ENCODE measurements at regions not wholly inside any gene's neighbourhood (a gene's known extent, or its start where the extent isn't known, plus 50 kb on each side); places are given as distances from the start of the nearest gene placed in this dataset.

- DNase-seq (ENCODE audit: low read depth) = no peak
These were observed 136.8 kb downstream of the URB2 start for GRCh38 chr1:229762891-229763290.

- no peak for DNase-seq (ENCODE audit: low read depth)
These were observed 142.2 kb downstream of the URB2 start for GRCh38 chr1:229768232-229768631.

- no peak for DNase-seq (ENCODE audit: low read depth)
These were observed 143.0 kb downstream of the URB2 start for GRCh38 chr1:229769006-229769405.

GRCh38 chr1:229769809-229770208 is 143.8 kb downstream of the URB2 start:
- no peak for DNase-seq (ENCODE audit: low read depth)

GRCh38 chr1:229778794-229779193 is 152.7 kb downstream of the URB2 start:
- no peak for DNase-seq (ENCODE audit: low read depth)

- no peak for DNase-seq (ENCODE audit: low read depth)
These were observed 155.4 kb downstream of the URB2 start for GRCh38 chr1:229781453-229781852.

GRCh38 chr1:229782469-229782868 is 156.4 kb downstream of the URB2 start:
- DNase-seq (ENCODE audit: low read depth) = no peak

GRCh38 chr1:229784834-229785233 is 158.8 kb downstream of the URB2 start:
- DNase-seq (ENCODE audit: low read depth) = no peak

- DNase-seq (ENCODE audit: low read depth) = no peak
These were observed 161.0 kb downstream of the URB2 start for GRCh38 chr1:229786974-229787610.

- no peak for DNase-seq (ENCODE audit: low read depth)
These were observed 162.0 kb downstream of the URB2 start for GRCh38 chr1:229788004-229788403.

GRCh38 chr1:229792012-229792975 is 166.2 kb downstream of the URB2 start:
- no peak for DNase-seq (ENCODE audit: low read depth)

- no peak for DNase-seq (ENCODE audit: low read depth)
These were observed 167.4 kb downstream of the URB2 start for GRCh38 chr1:229793488-229793887.

- DNase-seq (ENCODE audit: low read depth) = no peak
These were observed 172.5 kb downstream of the URB2 start for GRCh38 chr1:229798558-229798957.

- no peak for DNase-seq (ENCODE audit: low read depth)
These were observed 177.7 kb downstream of the URB2 start for GRCh38 chr1:229803626-229804217.

GRCh38 chr1:229808272-229808671 is 182.2 kb downstream of the URB2 start:
- no peak for DNase-seq (ENCODE audit: low read depth)

GRCh38 chr1:229810140-229810539 is 184.1 kb downstream of the URB2 start:
- no peak for DNase-seq (ENCODE audit: low read depth)

GRCh38 chr1:229810961-229811360 is 184.9 kb downstream of the URB2 start:
- no peak for DNase-seq (ENCODE audit: low read depth)

GRCh38 chr1:229812148-229812547 is 186.1 kb downstream of the URB2 start:
- no peak for DNase-seq (ENCODE audit: low read depth)

- no peak for DNase-seq (ENCODE audit: low read depth)
These were observed 186.6 kb downstream of the URB2 start for GRCh38 chr1:229812693-229813092.

- no peak for DNase-seq (ENCODE audit: low read depth)
These were observed 189.0 kb downstream of the URB2 start for GRCh38 chr1:229815076-229815475.

GRCh38 chr1:229815961-229816360 is 189.9 kb downstream of the URB2 start:
- DNase-seq (ENCODE audit: low read depth) = no peak

- DNase-seq (ENCODE audit: low read depth) = no peak
These were observed 191.9 kb downstream of the URB2 start for GRCh38 chr1:229817936-229818335.

GRCh38 chr1:229819091-229819490 is 193.0 kb downstream of the URB2 start:
- no peak for DNase-seq (ENCODE audit: low read depth)

All from activated T-helper 1 cell treated with Interleukin-2 at 50 U/mL for 16 hours (primary cell).